IMR-90 (cell line): ENCODE measurements at regions not wholly inside any gene's neighbourhood (a gene's known extent, or its start where the extent isn't known, plus 50 kb on each side); places are given as distances from the start of the nearest gene placed in this dataset.

Experiments
- ATAC-seq: fragments of 200-7000 bp; cut with Tn5 transposase; 2 replicates; pipeline ENCODE4 v1.9.1; 2020; ENCODE audit warnings: low read depth, mild to moderate bottlenecking, moderate library complexity
- BruUV-seq: library from RNA; stranded (reverse); fragments of 400-500 nt; replicated peaks from 2 replicates; lab custom pipeline; 2021; lab: Mats Ljungman, UMichigan
- CTCF ChIA-PET: fragments of 300-600 bp; formaldehyde crosslinking; extraction: SDS; loops from one replicate; lab custom pipeline; 2021; ENCODE audit warnings: antibody characterized with exemption; lab: Yijun Ruan, JAX
- POLR2A ChIA-PET: fragments of 300-600 bp; sonication (Branson Sonifier 250); formaldehyde crosslinking; loops from one replicate; lab custom pipeline; 2022; ENCODE audit warnings: antibody characterized with exemption; ENCODE audit not compliant: unreplicated experiment; lab: Charles Lee
- DNase-seq: peaks from one replicate; pipeline ENCODE4 v3.0.0; 2013
- H2AFZ ChIP-seq: replicated peaks from 2 replicates; pipeline ENCODE3; 2013; ENCODE audit warnings: low read length, mild to moderate bottlenecking; ENCODE audit not compliant: poor library complexity
- H2AK5ac ChIP-seq: 2 replicates; pipeline ENCODE4 v1.6.1; 2013; ENCODE audit warnings: low read depth, low read length, inconsistent platforms
- H2AK9ac ChIP-seq: replicated peaks from 2 replicates; pipeline ENCODE3; 2013; ENCODE audit warnings: mild to moderate bottlenecking, low read depth, low read length, moderate library complexity; ENCODE audit not compliant: poor library complexity
- H2BK120ac ChIP-seq: 2 replicates; pipeline ENCODE4 v1.6.1; 2013; ENCODE audit warnings: low read depth, low read length, inconsistent platforms
- H2BK15ac ChIP-seq: 3 replicates; pipeline ENCODE4 v1.6.1; 2013; ENCODE audit warnings: low read depth, low read length, inconsistent platforms
- H2BK20ac ChIP-seq: 2 replicates; pipeline ENCODE4 v1.6.1; 2013; ENCODE audit warnings: low read depth, mild to moderate bottlenecking, inconsistent platforms, low read length, moderate library complexity
- H2BK5ac ChIP-seq: 2 replicates; pipeline ENCODE4 v1.6.1; 2013; ENCODE audit warnings: mild to moderate bottlenecking, low read depth, low read length, inconsistent platforms; ENCODE audit not compliant: poor library complexity, severe bottlenecking
- H3K14ac ChIP-seq: replicated peaks from 2 replicates; pipeline ENCODE4 v1.6.1; 2013; ENCODE audit warnings: low read depth, low read length, inconsistent platforms
- H3K18ac ChIP-seq: 2 replicates; pipeline ENCODE4 v1.6.1; 2013; ENCODE audit warnings: low read depth, low read length, control low read depth
- H3K23ac ChIP-seq: 2 replicates; pipeline ENCODE4 v1.6.1; 2013; ENCODE audit warnings: low read depth, low read length, inconsistent platforms
- H3K27ac ChIP-seq: 2 replicates; pipeline ENCODE4 v1.5.1; 2013; ENCODE audit warnings: mild to moderate bottlenecking, control low read depth, low read length; ENCODE audit not compliant: insufficient read depth
- H3K27me3 ChIP-seq: 2 replicates; pipeline ENCODE4 v1.6.1; 2013; ENCODE audit warnings: low read length; ENCODE audit not compliant: control insufficient read depth, insufficient read depth
- H3K36me3 ChIP-seq: 2 replicates; pipeline ENCODE4 v1.6.1; 2013; ENCODE audit warnings: low read length, mixed read lengths; ENCODE audit not compliant: control insufficient read depth, insufficient read depth
- H3K4ac ChIP-seq: 2 replicates; pipeline ENCODE4 v1.6.1; 2013; ENCODE audit warnings: low read depth, low read length, inconsistent platforms
- H3K4me1 ChIP-seq: 2 replicates; pipeline ENCODE4 v1.6.1; 2013; ENCODE audit warnings: low read length, mixed read lengths; ENCODE audit not compliant: control insufficient read depth, insufficient read depth
- H3K4me2 ChIP-seq: 2 replicates; pipeline ENCODE4 v1.6.1; 2013; ENCODE audit warnings: low read depth, mild to moderate bottlenecking, control low read depth, low read length, moderate library complexity
- H3K4me3 ChIP-seq: 2 replicates; pipeline ENCODE4 v1.5.1; 2013; ENCODE audit warnings: low read depth, mild to moderate bottlenecking, control low read depth, low read length, moderate library complexity; ENCODE audit not compliant: insufficient read depth
- H3K56ac ChIP-seq: 2 replicates; pipeline ENCODE4 v1.6.1; 2013; ENCODE audit warnings: low read length, inconsistent platforms; ENCODE audit not compliant: insufficient read depth; ENCODE audit errors: extremely low read depth
- H3K79me1 ChIP-seq, 2 experiments: 2 replicates each; pipeline ENCODE4 v1.6.1; 2013; ENCODE audit warnings: low read length in 2 of 2, inconsistent platforms in 1 of 2, low read depth in 1 of 2
- H3K9ac ChIP-seq: 2 replicates; pipeline ENCODE4 v1.6.1; 2013; ENCODE audit warnings: low read depth, low read length, control low read depth
- H3K9me1 ChIP-seq: 2 replicates; pipeline ENCODE4 v1.6.1; 2013; ENCODE audit warnings: low read length, inconsistent platforms; ENCODE audit not compliant: insufficient read depth
- H3K9me3 ChIP-seq: 2 replicates; pipeline ENCODE4 v1.6.1; 2013; ENCODE audit warnings: low read length; ENCODE audit not compliant: control insufficient read depth, insufficient read depth
- H4K20me1 ChIP-seq: 2 replicates; pipeline ENCODE4 v1.6.1; 2013; ENCODE audit warnings: low read length, inconsistent platforms; ENCODE audit not compliant: insufficient read depth
- H4K5ac ChIP-seq: 2 replicates; pipeline ENCODE4 v1.6.1; 2013; ENCODE audit warnings: mild to moderate bottlenecking, low read depth, low read length, control low read depth
- H4K8ac ChIP-seq, 2 experiments: 2 replicates each; pipeline ENCODE4 v1.6.1; 2013; ENCODE audit warnings: low read depth in 2 of 2, low read length in 2 of 2, control low read depth in 1 of 2, inconsistent platforms in 1 of 2
- H4K91ac ChIP-seq: 2 replicates; pipeline ENCODE4 v1.6.1; 2013; ENCODE audit warnings: low read depth, low read length, inconsistent platforms; ENCODE audit not compliant: insufficient read depth
- MAZ ChIP-seq: IDR thresholded peaks from 2 replicates; pipeline ENCODE4 v1.6.1; 2012; ENCODE audit warnings: low read depth, mild to moderate bottlenecking, low read length, improper control_type of control experiment, moderate library complexity, borderline replicate concordance
- WGBS, 2 experiments: methylation state at CpG; one replicate each; pipeline versions ENCODE4 v1.1.5 to v1.1.7; 2013; ENCODE audit warnings: missing lambda C conversion rate in 2 of 2; ENCODE audit not compliant: insufficient read length in 1 of 2; ENCODE audit errors: extremely low coverage in 2 of 2; 5-methylcytosine and 5-hydroxymethylcytosine counted together
- dilution Hi-C: fragments of 300-500 bp; cut with HindIII; formaldehyde crosslinking; loops from one replicate; pipeline ENCODE4 v1.14.3; 2018; ENCODE audit warnings: low sequenced_read_pairs; ENCODE audit not compliant: unreplicated experiment
- in situ Hi-C: fragments of 300-500 bp; cut with MboI; formaldehyde crosslinking; loops from 3 replicates; pipeline ENCODE4 v1.14.3; 2019; ENCODE audit warnings: low sequenced_read_pairs, inconsistent platforms, mixed read lengths
- intact Hi-C: fragments of 100-400 bp; cut with micrococcal nuclease; formaldehyde crosslinking; loops from 2 replicates; pipeline ENCODE4 v1.10.0; 2022

GRCh38 chr2:217246108-217246507 lies 386.2 kb upstream of the TNP1 start:
- Histone ChIP-seq H4K91ac (peak overlapping the region; percentile 61), H2BK5ac (peak overlapping the region; percentile 20), H2AK5ac (peak overlapping the region; percentile 83), H4K5ac (peak overlapping the region; percentile 59), H2BK120ac (peak overlapping the region; percentile 74; the same call in 1 of the 2 replicates), H3K4me3 (no peak overlapping the region), H3K4me1 (peaks cover 33% of the 10 kb centered on the region), H4K20me1 (no peaks in the 10 kb centered on the region), H3K18ac (peak overlapping the region; percentile 57), H3K9me3 (no peaks in the 10 kb centered on the region), H3K36me3 (no peaks in the 10 kb centered on the region), H3K14ac (no peak overlapping the region), H3K27ac (no peak overlapping the region; the same call in 1 of the 2 replicates), H2BK15ac (peak overlapping the region; percentile 86; the same call in 2 of the 3 replicates), H3K4me2 (no peak overlapping the region), H2AK9ac (no peak overlapping the region), H3K79me1 (peaks cover 6 to 11% of the 10 kb centered on the region in 2 experiments; a peak in 3 of 4 replicates), H2BK20ac (peak overlapping the region; percentile 72; the same call in 1 of the 2 replicates), H3K23ac (0 out of 2 replicates have a peak overlapping the region, but pooled peaks have one; percentile 37), H3K9me1 (peaks cover 11% of the 10 kb centered on the region), H3K56ac (no peak overlapping the region), H3K9ac (no peak overlapping the region), H2AFZ (peak overlapping the region; percentile 47), H3K4ac (peak overlapping the region; percentile 84), H3K27me3 (no peaks in the 10 kb centered on the region), H4K8ac (peak overlapping the region; percentile 37 to 54; a peak in 3 of 4 replicates)
- CTCF ChIA-PET: no interaction called here
- dilution Hi-C loops (no loop called here), intact Hi-C loops (no loop called here), in situ Hi-C loops (no loop called here)
- no peak for TF ChIP-seq MAZ
- BruUV-seq: no TSS peak
- POLR2A ChIA-PET: no interaction called here
- DNase-seq (no peak), ATAC-seq (no peak)
- WGBS, 2 experiments: no CpG with 5 or more reads among the region's 6 CpGs
